ENCODE measurements at regions not wholly inside any gene's neighbourhood (a gene's known extent, or its start where the extent isn't known, plus 50 kb on each side); places are given as distances from the start of the nearest gene placed in this dataset.

GRCh38 chrX:42519666-42520231 is 258.2 kb downstream of the PPP1R2C start:
- TF ChIP-seq CTCF (IDR thresholded peaks at IDR 0.05; ENCODE audit: low read depth, low read length, poor library complexity, severe bottlenecking) (no peak), EZH2phosphoT487 (IDR thresholded peaks at IDR 0.05; ENCODE audit: borderline replicate concordance, low read length) (no peak)
